GM03348 (cell line): ENCODE measurements at regions not wholly inside any gene's neighbourhood (a gene's known extent, or its start where the extent isn't known, plus 50 kb on each side); places are given as distances from the start of the nearest gene placed in this dataset.
A peak's percentile ranks its signal among the peaks of the same experiment; 100 is the strongest.

Source experiments
- DNase-seq: peaks from one replicate; pipeline ENCODE4 v3.0.0; 2012; ENCODE audit warnings: low spot score

DNA sequence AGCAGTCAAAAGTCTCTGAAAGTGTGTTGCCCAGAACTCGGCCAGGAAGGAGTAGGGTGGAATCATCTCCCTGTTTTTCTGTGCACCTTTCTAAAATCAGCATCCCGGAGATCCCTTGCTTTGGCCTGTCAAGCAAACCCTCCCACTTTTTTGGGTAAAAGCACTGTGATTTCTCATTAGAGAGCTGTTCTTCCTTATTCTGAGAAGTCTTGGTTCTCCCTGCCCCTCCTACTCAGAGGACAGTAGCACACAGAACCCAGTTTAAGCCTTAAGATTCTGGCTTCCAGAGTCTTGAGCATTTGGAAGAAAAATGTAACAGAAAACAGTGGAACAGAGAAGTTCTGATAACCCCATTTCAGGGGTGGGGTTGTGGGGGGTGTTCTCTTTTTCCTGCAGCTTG lies 52.6 kb upstream of the KATNAL1 start:
- no peak for DNase-seq

DNA sequence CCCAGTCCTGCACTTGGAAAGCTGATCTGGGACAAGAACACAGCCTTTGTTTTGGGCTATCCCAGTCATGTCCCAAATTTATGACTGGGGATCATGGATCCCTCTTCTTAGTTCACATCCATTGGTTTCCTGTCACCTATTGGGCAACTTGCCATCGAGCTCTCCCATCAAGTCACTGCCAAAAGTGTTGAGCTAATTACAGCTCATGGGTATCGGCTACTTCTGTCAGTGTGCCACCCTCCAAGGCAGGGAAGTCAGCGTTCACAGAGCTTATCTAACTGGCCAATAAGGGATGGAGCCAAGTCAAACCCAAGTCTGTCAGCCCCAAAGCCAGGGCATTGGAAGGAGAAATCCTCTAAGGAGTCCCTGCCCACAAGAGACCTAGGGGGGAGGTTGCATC lies 53.2 kb upstream of the KATNAL1 start:
- DNase-seq = no peak

DNA sequence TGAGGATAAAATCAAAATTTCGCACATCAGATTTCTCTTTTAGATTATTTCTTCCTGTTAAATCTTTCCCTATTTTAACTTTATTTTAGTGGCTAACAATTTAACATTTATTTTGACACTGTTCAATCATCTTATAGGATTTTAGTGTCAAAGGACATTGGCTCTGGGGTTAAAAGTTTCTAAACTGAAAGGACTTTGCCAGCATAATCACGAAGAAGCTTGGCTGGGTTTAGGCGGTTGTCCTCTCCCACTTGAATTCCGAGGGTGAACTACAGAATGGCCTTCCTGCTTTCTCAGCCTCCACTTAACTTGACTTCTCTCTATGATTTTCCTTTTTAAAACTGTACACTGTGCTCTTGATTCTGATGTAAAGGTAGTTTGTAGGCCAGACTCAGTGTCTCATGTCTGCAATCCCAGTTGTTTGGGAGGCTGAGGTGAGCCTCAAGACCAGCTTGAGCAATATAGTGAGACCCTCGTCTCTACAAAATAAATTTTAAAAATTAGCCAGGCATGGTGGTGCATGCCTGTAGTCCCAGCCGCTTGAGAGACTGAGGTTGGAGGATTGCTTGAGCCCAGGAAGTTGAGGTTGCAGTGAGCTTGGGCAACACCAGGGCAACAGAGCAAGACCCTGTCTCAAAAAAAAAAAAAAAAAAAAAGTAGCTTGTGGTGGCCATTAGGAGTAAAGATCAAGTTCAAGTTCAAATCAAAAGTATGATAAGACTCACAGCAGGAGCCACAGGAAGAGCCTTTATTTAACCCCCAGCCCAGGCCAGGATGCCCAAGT lies 54.8 kb upstream of the KATNAL1 start:
- DNase-seq = no peak

DNA sequence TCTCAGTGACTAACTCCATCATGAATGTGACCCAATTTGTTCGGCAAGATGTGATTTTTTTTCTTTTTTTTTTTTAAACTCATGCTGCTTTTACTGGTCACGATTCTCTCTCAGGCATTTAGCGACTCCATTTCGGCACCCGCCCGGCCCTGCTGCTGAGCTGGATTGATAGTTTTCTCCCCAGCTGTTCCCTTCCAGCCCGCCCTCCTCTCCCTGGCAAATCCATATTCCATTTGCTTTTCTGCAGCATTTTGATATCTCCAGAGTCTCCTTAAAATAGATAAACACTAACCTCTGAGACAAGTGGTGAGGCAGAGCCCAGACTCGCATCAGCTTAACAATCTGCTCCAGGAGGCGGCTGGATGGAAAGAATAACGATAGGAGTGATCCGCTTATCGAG lies 55.5 kb upstream of the KATNAL1 start:
- no peak for DNase-seq

DNA sequence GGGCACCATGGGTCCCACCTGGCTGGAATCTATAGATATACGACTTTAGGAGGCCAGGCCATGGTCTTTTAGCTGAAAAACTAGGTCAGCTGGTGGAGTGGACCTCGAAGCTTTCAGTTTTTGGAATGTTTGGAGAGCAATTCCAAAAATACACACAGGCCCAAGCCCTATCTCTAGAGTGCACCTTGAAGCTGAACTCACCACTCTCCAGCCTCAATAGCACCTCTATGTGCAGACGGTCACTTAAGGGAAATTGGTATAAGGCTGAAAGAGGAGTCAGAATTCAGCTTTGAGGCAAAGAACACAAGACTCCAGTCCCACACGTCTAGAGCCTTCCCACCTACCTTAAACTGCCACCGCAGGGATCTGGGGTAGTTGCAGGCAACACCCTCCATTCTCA lies 56.4 kb upstream of the KATNAL1 start:
- no peak for DNase-seq

DNA sequence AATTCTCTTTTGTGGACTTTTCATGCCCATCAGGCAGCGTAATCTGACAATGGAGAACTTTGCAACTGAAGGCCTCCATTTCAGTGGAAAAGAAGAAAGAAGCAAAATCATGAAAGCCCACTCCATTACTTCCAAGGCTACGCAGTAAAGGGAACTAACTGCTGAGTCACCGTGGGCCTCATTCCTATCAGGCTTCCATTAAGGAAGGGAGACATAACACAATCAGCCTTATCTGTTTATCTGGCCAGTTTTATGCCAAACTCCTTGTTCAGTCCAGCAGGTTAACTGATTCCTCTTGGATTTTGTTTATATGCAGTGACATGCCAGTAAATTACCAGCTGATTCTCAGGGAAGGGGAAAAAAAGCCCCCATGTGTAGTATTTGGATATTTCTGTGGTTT lies 56.8 kb upstream of the KATNAL1 start:
- no peak for DNase-seq

DNA sequence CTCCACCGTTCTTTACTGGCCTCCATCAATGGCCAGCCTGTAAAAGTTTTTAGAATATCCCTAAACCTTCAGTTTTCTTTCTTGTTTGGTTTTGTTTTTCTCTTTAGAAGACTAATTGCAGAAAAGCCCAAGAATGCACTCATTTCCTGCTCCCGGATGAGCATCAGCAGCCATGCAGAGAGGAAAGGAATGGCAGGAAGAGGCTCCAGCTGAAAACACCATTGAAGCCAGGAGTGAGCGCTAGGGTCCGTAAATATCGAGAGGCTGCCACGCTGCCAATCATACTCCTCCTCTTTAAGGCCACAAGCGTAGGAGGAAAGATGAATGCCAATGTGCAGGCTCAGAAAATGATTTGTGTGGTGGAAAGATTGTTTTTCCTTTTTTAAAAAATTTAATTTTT lies 57.4 kb upstream of the UBE2L5 start:
- peak; percentile 43 for DNase-seq

DNA sequence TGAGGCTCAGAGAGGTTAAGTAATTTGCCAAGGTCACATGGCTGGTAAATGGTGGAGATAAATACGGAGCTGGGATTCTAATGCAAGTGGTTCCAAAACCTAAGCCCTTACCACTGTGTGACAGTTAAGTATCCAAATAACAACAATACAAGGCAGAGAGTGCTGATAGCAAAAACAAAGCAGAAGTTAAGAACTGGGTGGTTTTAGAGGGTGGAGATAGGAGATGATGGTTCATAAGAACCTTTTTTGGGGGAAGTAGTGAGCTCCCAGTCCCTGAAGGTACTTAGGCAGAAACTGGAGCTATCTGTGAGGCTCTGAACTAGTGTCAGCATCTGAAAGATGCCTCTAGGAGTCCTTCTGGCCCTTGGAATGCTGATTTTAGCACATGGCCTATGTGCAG lies 56.2 kb upstream of the UBE2L5 start:
- DNase-seq = no peak

DNA sequence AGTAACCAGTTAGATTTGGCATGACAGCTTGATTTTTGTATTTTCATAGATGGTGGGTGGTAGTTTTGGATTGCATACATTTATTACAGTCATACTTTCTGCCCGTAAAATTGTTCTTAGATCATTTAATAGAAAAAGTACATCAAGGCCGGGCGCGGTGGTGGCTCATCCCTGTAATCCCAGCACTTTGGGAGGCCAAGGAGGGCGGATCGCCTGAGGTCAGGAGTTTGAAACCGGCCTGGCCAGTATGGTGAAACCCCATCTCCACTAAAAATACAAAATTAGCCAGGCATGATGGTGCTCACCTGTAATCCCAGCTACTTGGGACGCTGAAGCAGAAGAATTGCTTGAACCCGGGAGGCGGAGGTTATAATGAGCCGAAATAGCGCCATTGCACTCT lies 55.0 kb upstream of the UBE2L5 start:
- no peak for DNase-seq

DNA sequence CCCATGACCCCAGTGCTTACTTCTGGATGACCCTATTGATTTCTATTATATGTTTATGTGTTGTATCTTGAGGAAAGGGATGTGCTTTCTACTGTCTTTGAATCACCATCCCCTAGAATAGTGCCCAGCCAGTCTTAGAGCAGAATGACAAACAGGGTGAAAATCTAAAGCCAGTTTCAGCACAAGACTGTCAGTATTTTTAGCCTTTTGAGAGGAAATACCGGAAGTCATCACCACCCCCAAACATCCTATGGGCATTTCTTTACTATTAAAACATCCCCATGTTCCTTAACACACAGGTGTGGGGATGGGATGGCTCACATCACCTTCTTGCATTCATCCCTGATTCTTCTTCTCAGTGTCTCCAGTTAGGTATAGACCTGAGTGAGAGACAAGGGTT lies 52.1 kb upstream of the UBE2L5 start:
- DNase-seq = no peak

DNA sequence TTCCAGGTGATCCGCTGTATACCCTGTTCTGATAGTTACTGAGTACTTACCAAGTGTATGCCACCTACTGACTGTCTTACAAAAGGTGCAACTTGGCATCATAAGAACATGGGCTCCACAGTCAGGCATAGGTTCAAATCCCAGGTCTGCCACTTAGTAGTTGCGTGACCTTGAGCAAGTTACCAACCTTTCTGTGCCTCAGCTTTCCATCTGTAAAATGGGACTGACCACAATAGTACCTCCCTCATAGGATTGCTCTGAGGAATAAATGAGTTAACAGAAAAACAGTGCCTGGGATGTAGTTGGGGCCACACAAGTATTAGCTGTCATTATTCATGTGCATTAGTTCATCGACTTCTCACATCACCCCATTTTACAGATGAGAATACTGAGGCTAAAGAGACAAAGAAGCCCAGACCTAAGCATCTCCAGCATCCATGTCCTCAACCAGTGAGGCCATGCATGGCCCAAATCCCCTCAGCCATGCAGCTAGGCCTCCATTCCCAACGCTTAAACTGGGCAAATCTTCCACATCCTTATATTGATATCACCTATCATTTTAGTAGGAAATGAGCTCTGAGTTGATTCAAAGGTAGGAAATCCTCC lies 51.3 kb upstream of the UBE2L5 start:
- DNase-seq = no peak

DNA sequence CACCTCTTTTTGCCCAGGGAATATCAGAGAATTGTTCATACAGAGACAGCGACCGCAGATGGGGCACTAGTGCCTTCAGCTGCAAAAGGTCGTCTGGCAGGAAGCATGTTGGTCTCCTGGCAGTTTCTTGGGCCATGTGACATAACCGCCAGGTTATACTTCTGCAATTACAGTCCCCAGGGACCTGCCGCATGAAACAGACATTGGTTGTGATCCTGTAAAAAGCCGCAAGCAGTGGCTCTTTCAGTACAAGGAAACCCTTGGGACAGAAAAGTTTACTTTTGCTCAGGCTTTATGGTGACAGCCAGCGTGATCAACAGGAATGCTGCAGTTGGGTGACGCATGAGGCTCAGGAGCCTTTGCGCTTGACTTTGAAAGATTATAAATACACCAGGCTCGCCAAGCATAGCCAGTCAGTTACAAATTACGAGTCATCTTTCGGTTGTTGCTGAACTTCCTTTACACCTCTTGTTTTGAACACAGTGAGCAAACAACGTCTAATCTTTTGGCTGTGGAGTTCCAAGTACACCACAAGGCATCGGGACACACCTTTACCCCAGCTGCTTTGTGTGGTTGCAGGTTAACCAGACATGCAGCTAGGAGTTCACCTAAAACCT lies 50.5 kb upstream of the UBE2L5 start:
- peak; percentile 28 for DNase-seq
